HEK293 (cell line): ENCODE measurements at regions not wholly inside any gene's neighbourhood (a gene's known extent, or its start where the extent isn't known, plus 50 kb on each side); places are given as distances from the start of the nearest gene placed in this dataset.

Source experiments
- CTCF ChIA-PET: fragments of 350-600 bp; formaldehyde crosslinking; extraction: SDS; loops from one replicate; lab custom pipeline; 2021; ENCODE audit warnings: antibody characterized with exemption; lab: Yijun Ruan, JAX
- POLR2A ChIA-PET: fragments of 300-600 bp; formaldehyde crosslinking; extraction: SDS; loops from one replicate; lab custom pipeline; 2020; ENCODE audit warnings: antibody characterized with exemption, inconsistent platforms; lab: Yijun Ruan, JAX
- H3K27ac ChIP-seq: fragments of 200-500 bp; sonication (Bioruptor generic); 2 replicates; pipeline ENCODE4 v1.5.1; 2014; ENCODE audit warnings: low read depth, low read length, control low read depth, inconsistent platforms; ENCODE audit errors: extremely low read depth
- H3K36me3 ChIP-seq, 2 experiments: fragments of 200-500 bp in 1 of 2; sonication (Bioruptor generic) in 1 of 2; 1 replicate in 1 of 2; 2 replicates in 1 of 2; pipeline ENCODE4 v1.5.1; 2014 to 2017; ENCODE audit warnings: inconsistent platforms in 2 of 2, low read length in 2 of 2; ENCODE audit not compliant: control insufficient read depth in 2 of 2, insufficient read depth in 1 of 2
- H3K4me1 ChIP-seq: fragments of 200-500 bp; sonication (Bioruptor generic); 2 replicates; pipeline ENCODE4 v1.5.1; 2014; ENCODE audit warnings: mild to moderate bottlenecking, low read length, inconsistent platforms; ENCODE audit not compliant: control insufficient read depth, insufficient read depth
- H3K4me3 ChIP-seq: 2 replicates; pipeline ENCODE4 v1.5.1; 2011; ENCODE audit warnings: low read depth, mild to moderate bottlenecking, control low read depth, low read length, moderate library complexity
- H3K9me3 ChIP-seq: fragments of 200-500 bp; sonication (Bioruptor generic); 2 replicates; pipeline ENCODE4 v1.5.1; 2014; ENCODE audit warnings: low read depth, low read length, inconsistent platforms; ENCODE audit not compliant: control insufficient read depth, insufficient read depth
- ATF2 ChIP-seq: fragments of 450-650 bp; formaldehyde crosslinking; IDR thresholded peaks from 2 replicates; pipeline ENCODE4 v1.5.1; 2016; ENCODE audit warnings: missing biosample characterization, missing genetic modification characterization, low read depth
- TRIM28 ChIP-seq: IDR thresholded peaks from 2 replicates; pipeline ENCODE4 v1.6.1; 2011; ENCODE audit warnings: low read length, control low read depth, borderline replicate concordance
- ZBTB1 ChIP-seq: fragments of 450-650 bp; formaldehyde crosslinking; IDR thresholded peaks from 2 replicates; pipeline ENCODE4 v1.5.1; 2016; ENCODE audit warnings: missing biosample characterization, missing genetic modification characterization
- ZBTB7A ChIP-seq: fragments of 450-650 bp; formaldehyde crosslinking; IDR thresholded peaks from 2 replicates; pipeline ENCODE4 v1.5.1; 2016; ENCODE audit warnings: low read depth, missing biosample characterization, missing genetic modification characterization
- ZFP37 ChIP-seq: fragments of 450-650 bp; formaldehyde crosslinking; IDR thresholded peaks from 2 replicates; pipeline ENCODE4 v1.5.1; 2016; ENCODE audit warnings: missing biosample characterization, missing genetic modification characterization
- ZNF16 ChIP-seq: fragments of 450-650 bp; formaldehyde crosslinking; IDR thresholded peaks from 2 replicates; pipeline ENCODE4 v1.5.1; 2016; ENCODE audit warnings: low read depth, missing biosample characterization, missing genetic modification characterization
- ZNF175 ChIP-seq: fragments of 450-650 bp; formaldehyde crosslinking; IDR thresholded peaks from 2 replicates; pipeline ENCODE4 v1.5.1; 2016; ENCODE audit warnings: missing biosample characterization, missing genetic modification characterization
- ZNF214 ChIP-seq: fragments of 450-650 bp; formaldehyde crosslinking; IDR thresholded peaks from 2 replicates; pipeline ENCODE4 v1.5.1; 2017; ENCODE audit warnings: missing biosample characterization, mild to moderate bottlenecking, missing genetic modification characterization, borderline replicate concordance
- ZNF292 ChIP-seq: fragments of 450-650 bp; formaldehyde crosslinking; IDR thresholded peaks from 2 replicates; pipeline ENCODE4 v1.5.1; 2016; ENCODE audit warnings: low read depth, missing biosample characterization, missing genetic modification characterization, borderline replicate concordance
- ZNF335 ChIP-seq: fragments of 450-650 bp; formaldehyde crosslinking; conservative IDR thresholded peaks from 2 replicates; pipeline ENCODE4 v1.5.1; 2016; ENCODE audit warnings: missing biosample characterization, missing genetic modification characterization
- ZNF404 ChIP-seq: fragments of 450-650 bp; formaldehyde crosslinking; IDR thresholded peaks from 2 replicates; pipeline ENCODE4 v1.5.1; 2017; ENCODE audit warnings: missing biosample characterization, missing genetic modification characterization
- ZNF449 ChIP-seq: fragments of 450-650 bp; formaldehyde crosslinking; IDR thresholded peaks from 2 replicates; pipeline ENCODE4 v1.5.1; 2017; ENCODE audit warnings: missing biosample characterization, mild to moderate bottlenecking, missing genetic modification characterization, moderate library complexity
- ZNF514 ChIP-seq: fragments of 450-650 bp; formaldehyde crosslinking; IDR thresholded peaks from 2 replicates; pipeline ENCODE4 v1.5.1; 2016; ENCODE audit warnings: missing biosample characterization, missing genetic modification characterization
- ZNF548 ChIP-seq: fragments of 450-650 bp; formaldehyde crosslinking; IDR thresholded peaks from 2 replicates; pipeline ENCODE4 v1.5.1; 2016; ENCODE audit warnings: missing biosample characterization, missing genetic modification characterization
- ZNF558 ChIP-seq: fragments of 450-650 bp; formaldehyde crosslinking; IDR thresholded peaks from 2 replicates; pipeline ENCODE4 v1.5.1; 2016; ENCODE audit warnings: missing biosample characterization, missing genetic modification characterization
- ZNF560 ChIP-seq: fragments of 450-650 bp; formaldehyde crosslinking; IDR thresholded peaks from 2 replicates; pipeline ENCODE4 v1.5.1; 2017; ENCODE audit warnings: missing biosample characterization, missing genetic modification characterization, borderline replicate concordance
- ZNF660 ChIP-seq: fragments of 450-650 bp; IDR thresholded peaks from 2 replicates; pipeline ENCODE4 v1.5.1; 2018; ENCODE audit warnings: missing biosample characterization, mild to moderate bottlenecking, missing genetic modification characterization
- ZNF707 ChIP-seq: fragments of 450-650 bp; formaldehyde crosslinking; IDR thresholded peaks from 2 replicates; pipeline ENCODE4 v1.5.1; 2016; ENCODE audit warnings: missing biosample characterization, missing genetic modification characterization
- ZNF791 ChIP-seq: fragments of 450-650 bp; formaldehyde crosslinking; IDR thresholded peaks from 2 replicates; pipeline ENCODE4 v1.5.1; 2016; ENCODE audit warnings: missing biosample characterization, missing genetic modification characterization
- ZNF837 ChIP-seq: fragments of 450-650 bp; formaldehyde crosslinking; IDR thresholded peaks from 2 replicates; pipeline ENCODE4 v1.5.1; 2016; ENCODE audit warnings: missing biosample characterization, missing genetic modification characterization
- ZNF843 ChIP-seq: fragments of 450-650 bp; formaldehyde crosslinking; IDR thresholded peaks from 2 replicates; pipeline ENCODE4 v1.5.1; 2016; ENCODE audit warnings: missing biosample characterization, missing genetic modification characterization
- ZSCAN23 ChIP-seq: fragments of 450-650 bp; formaldehyde crosslinking; IDR thresholded peaks from 2 replicates; pipeline ENCODE4 v1.5.1; 2016; ENCODE audit warnings: missing biosample characterization, missing genetic modification characterization
- ZSCAN30 ChIP-seq: fragments of 450-650 bp; IDR thresholded peaks from 2 replicates; pipeline ENCODE4 v1.5.1; 2018; ENCODE audit warnings: missing biosample characterization, mild to moderate bottlenecking, missing genetic modification characterization, moderate library complexity
- ZXDB ChIP-seq: fragments of 450-650 bp; formaldehyde crosslinking; IDR thresholded peaks from 2 replicates; pipeline ENCODE4 v1.5.1; 2016; ENCODE audit warnings: missing biosample characterization, missing genetic modification characterization
- TF ChIP-seq, protein P1 (sequence below): fragments of 450-650 bp; formaldehyde crosslinking; IDR thresholded peaks from 2 replicates; pipeline ENCODE4 v1.5.1; 2016; ENCODE audit warnings: missing biosample characterization, missing genetic modification characterization, low read depth
- TF ChIP-seq, protein P2 (sequence below): fragments of 450-650 bp; formaldehyde crosslinking; IDR thresholded peaks from 2 replicates; pipeline ENCODE4 v1.5.1; 2016; ENCODE audit warnings: missing biosample characterization, missing genetic modification characterization
- TF ChIP-seq, protein P3 (sequence below): fragments of 450-650 bp; formaldehyde crosslinking; IDR thresholded peaks from 2 replicates; pipeline ENCODE4 v1.5.1; 2016; ENCODE audit warnings: missing biosample characterization, missing genetic modification characterization

DNA sequence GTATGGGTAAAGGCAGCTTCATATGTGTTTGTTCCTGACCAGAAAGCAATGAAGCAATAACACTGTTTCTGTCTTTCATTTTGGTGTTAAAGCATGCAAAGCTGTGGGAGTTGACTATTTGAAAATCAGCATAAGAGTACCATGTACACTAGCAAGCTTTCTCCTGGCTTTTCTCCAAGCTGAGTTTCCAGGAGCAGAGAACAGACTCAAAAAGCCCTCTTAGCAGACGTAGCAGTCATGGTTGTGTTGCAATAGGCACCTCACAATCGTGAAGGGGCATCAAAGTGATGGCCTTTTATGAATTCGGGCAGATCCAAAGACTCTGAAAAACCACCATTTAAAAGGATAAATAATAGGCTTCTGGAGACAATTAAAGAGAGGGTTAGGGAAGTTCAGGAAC is 159.7 kb downstream of the PTGER3 start (continued):
- TF ChIP-seq ZNF335 (tag by site-specific recombination) = no peak
- no peak for TF ChIP-seq ATF2

- no peaks in the 10 kb centered on the region for H3K4me1 ChIP-seq
- no peaks in the 10 kb centered on the region for H3K36me3 ChIP-seq
- no peak overlapping the region for H3K27ac ChIP-seq
- TF ChIP-seq ZSCAN23 (no peak), ZNF558 (tag by site-specific recombination) (no peak), ZNF560 (tag by site-specific recombination) (no peak), ZNF449 (no peak), TRIM28 (no peak), ZBTB1 (tag by site-specific recombination) (no peak), ZNF292 (no peak), ZSCAN30 (no peak), ZNF707 (tag by site-specific recombination) (no peak), ZXDB (tag by site-specific recombination) (no peak), ZFP37 (tag by site-specific recombination) (no peak), ZNF548 (tag by site-specific recombination) (no peak), ZNF514 (tag by site-specific recombination) (no peak), ZNF837 (tag by site-specific recombination) (no peak), ZNF791 (tag by site-specific recombination) (no peak), ZNF404 (tag by site-specific recombination) (no peak), ZNF16 (tag by site-specific recombination) (no peak)
- TF ChIP-seq, all 188 proteins: peak for 0
- H3K4me3 ChIP-seq = no peak overlapping the region
- H3K9me3 ChIP-seq = no peaks in the 10 kb centered on the region
- ChIA-PET POLR2A (no interaction called here), CTCF (no interaction called here)
Measured at GRCh38 chr1:70888722-70889121, 158.9 kb downstream of the PTGER3 start.

GRCh38 chr1:70890408-70890807 is 157.2 kb downstream of the PTGER3 start:
- ChIA-PET POLR2A (no interaction called here), CTCF (no interaction called here)
- no peaks in the 10 kb centered on the region for H3K9me3 ChIP-seq
- H3K27ac ChIP-seq = no peak overlapping the region
- no peaks in the 10 kb centered on the region for H3K4me1 ChIP-seq
- no peak overlapping the region for H3K4me3 ChIP-seq
- TF ChIP-seq ZBTB7A (tag by site-specific recombination) (no peak), ZNF660 (tag by site-specific recombination) (no peak), ZNF175 (no peak), ZNF214 (tag by site-specific recombination) (no peak), ZNF843 (tag by site-specific recombination) (no peak)
- TF ChIP-seq, protein P1, sequence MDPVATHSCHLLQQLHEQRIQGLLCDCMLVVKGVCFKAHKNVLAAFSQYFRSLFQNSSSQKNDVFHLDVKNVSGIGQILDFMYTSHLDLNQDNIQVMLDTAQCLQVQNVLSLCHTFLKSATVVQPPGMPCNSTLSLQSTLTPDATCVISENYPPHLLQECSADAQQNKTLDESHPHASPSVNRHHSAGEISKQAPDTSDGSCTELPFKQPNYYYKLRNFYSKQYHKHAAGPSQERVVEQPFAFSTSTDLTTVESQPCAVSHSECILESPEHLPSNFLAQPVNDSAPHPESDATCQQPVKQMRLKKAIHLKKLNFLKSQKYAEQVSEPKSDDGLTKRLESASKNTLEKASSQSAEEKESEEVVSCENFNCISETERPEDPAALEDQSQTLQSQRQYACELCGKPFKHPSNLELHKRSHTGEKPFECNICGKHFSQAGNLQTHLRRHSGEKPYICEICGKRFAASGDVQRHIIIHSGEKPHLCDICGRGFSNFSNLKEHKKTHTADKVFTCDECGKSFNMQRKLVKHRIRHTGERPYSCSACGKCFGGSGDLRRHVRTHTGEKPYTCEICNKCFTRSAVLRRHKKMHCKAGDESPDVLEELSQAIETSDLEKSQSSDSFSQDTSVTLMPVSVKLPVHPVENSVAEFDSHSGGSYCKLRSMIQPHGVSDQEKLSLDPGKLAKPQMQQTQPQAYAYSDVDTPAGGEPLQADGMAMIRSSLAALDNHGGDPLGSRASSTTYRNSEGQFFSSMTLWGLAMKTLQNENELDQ (tag by site-specific recombination) = no peak
- TF ChIP-seq, protein P2, sequence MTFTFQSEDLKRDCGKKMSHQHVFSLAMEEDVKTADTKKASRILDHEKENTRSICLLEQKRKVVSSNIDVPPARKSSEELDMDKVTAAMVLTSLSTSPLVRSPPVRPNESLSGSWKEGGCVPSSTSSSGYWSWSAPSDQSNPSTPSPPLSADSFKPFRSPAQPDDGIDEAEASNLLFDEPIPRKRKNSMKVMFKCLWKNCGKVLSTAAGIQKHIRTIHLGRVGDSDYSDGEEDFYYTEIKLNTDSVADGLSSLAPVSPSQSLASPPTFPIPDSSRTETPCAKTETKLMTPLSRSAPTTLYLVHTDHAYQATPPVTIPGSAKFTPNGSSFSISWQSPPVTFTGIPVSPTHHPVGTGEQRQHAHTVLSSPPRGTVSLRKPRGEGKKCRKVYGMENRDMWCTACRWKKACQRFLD (tag by site-specific recombination) = no peak
- TF ChIP-seq, protein P3, sequence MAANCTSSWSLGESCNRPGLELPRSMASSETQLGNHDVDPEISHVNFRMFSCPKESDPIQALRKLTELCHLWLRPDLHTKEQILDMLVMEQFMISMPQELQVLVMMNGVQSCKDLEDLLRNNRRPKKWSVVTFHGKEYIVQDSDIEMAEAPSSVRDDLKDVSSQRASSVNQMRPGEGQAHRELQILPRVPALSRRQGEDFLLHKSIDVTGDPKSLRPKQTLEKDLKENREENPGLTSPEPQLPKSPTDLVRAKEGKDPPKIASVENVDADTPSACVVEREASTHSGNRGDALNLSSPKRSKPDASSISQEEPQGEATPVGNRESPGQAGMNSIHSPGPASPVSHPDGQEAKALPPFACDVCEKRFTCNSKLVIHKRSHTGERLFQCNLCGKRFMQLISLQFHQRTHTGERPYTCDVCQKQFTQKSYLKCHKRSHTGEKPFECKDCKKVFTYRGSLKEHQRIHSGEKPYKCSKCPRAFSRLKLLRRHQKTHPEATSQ (tag by site-specific recombination) = no peak
- TF ChIP-seq, all 188 proteins: peak for 0
- no peaks in the 10 kb centered on the region for H3K36me3 ChIP-seq
